HUES48 (cell line): ENCODE measurements at regions not wholly inside any gene's neighbourhood (a gene's known extent, or its start where the extent isn't known, plus 50 kb on each side); places are given as distances from the start of the nearest gene placed in this dataset.

Experiments
- H3K27ac ChIP-seq: one replicate; pipeline ENCODE4 v1.7.0; 2013; ENCODE audit warnings: low read depth, low read length, inconsistent platforms
- H3K27me3 ChIP-seq: 2 replicates; pipeline ENCODE4 v1.6.1; 2013; ENCODE audit warnings: mild to moderate bottlenecking, low read length; ENCODE audit not compliant: control insufficient read depth, insufficient read depth
- H3K36me3 ChIP-seq: 2 replicates; pipeline ENCODE4 v1.6.1; 2013; ENCODE audit warnings: low read length; ENCODE audit not compliant: control insufficient read depth, insufficient read depth
- H3K4me1 ChIP-seq: 2 replicates; pipeline ENCODE4 v1.6.1; 2013; ENCODE audit warnings: mild to moderate bottlenecking, low read length; ENCODE audit not compliant: control insufficient read depth, insufficient read depth
- H3K4me3 ChIP-seq: 2 replicates; pipeline ENCODE4 v1.5.1; 2013; ENCODE audit warnings: mild to moderate bottlenecking, low read depth, low read length
- H3K9ac ChIP-seq: 2 replicates; pipeline ENCODE4 v1.6.1; 2013; ENCODE audit warnings: mild to moderate bottlenecking, low read depth, low read length, moderate library complexity
- H3K9me3 ChIP-seq: 2 replicates; pipeline ENCODE4 v1.6.1; 2013; ENCODE audit warnings: low read length; ENCODE audit not compliant: control insufficient read depth, insufficient read depth

DNA sequence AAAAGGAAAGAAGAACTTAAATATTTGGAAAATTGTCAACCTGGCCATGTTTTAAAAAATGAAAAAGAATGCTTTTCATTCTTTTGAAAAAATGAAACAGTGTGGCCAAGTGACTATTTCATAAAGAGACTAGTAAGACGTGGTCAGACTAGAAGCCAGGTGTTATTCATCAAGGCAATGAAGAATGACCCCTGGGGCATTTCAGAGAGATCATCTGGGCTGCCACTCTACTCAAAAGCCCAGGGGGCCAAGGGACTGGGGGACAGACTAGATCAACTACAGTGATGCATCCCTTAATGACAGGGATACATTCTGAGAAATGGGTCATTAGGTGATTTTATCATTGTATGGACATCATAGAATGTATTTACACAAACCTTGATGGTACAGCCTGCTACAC lies 199.4 kb downstream of the STK31 start:
- no peaks in the 10 kb centered on the region; the same call in 1 of the 2 replicates for H3K9me3 ChIP-seq
- no peak overlapping the region for H3K4me3 ChIP-seq
- H3K27ac ChIP-seq = no peak overlapping the region
- no peak overlapping the region for H3K9ac ChIP-seq
- H3K4me1 ChIP-seq = no peaks in the 10 kb centered on the region
- no peaks in the 10 kb centered on the region for H3K36me3 ChIP-seq
- no peaks in the 10 kb centered on the region for H3K27me3 ChIP-seq

DNA sequence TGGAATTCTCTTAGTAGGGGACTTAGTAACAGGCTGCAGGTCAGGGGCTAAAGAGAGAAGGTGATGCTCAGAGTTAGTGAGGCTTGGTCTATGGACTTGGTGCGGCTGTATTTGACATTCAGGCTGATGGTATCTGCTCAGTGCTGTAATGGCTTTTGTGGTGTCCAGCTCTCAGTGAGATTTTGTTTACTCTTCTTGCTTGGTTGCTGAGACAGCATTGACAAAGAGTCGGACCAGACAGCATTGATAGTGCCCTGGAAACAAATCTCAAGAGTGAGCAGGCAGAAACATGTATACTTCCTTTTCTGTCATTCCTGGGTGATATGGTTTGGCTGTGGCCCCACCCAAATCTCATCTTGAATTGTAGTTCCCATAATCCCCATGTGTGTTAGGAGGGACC lies 202.0 kb downstream of the STK31 start:
- Histone ChIP-seq H3K4me3 (no peak overlapping the region), H3K9me3 (no peaks in the 10 kb centered on the region; the same call in 1 of the 2 replicates), H3K36me3 (no peaks in the 10 kb centered on the region), H3K4me1 (no peaks in the 10 kb centered on the region), H3K27ac (no peak overlapping the region), H3K9ac (no peak overlapping the region), H3K27me3 (no peaks in the 10 kb centered on the region)

DNA sequence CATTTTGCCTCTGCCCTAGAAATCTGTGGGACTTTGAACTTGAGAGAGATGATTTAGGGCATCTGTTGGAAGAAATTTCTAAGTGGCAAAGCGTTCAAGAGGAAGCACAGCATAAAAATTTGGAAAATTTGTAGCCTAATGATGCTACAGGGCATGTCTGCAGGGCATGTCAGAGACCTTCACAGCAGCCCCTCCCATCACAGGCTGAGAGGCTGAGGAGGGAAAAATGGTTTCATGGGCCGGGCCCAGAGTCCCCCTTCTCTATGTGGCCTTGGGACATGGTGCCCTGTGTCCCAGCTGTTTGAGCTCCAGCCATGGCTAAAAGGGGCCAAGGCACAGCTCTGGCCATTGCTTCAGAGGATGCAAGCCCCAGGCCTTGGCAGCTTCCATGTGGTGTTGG lies 203.0 kb downstream of the STK31 start:
- Histone ChIP-seq H3K27me3 (no peaks in the 10 kb centered on the region), H3K4me1 (no peaks in the 10 kb centered on the region), H3K36me3 (no peaks in the 10 kb centered on the region), H3K9me3 (no peaks in the 10 kb centered on the region; the same call in 1 of the 2 replicates), H3K4me3 (no peak overlapping the region), H3K9ac (no peak overlapping the region), H3K27ac (no peak overlapping the region)

DNA sequence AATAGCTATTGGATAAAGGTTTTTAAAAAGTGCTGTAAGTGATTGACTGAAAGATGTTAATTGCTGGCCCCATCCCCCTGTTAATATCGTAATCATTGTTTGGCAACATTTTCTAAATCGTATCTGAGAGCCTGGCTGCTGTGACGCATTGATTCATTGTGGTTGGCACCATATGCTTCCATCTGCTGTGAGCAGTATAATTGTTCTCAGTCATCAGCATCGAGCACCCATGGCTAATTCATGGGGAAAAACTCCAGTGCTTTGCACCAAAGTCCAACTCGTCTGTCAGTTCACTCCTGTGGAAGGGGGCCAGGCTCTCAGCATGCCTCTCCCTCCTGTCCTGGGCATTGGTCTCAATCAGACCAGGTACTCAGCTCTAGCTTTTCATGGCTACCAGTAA lies 205.2 kb downstream of the STK31 start:
- H3K27ac ChIP-seq = no peak overlapping the region
- no peaks in the 10 kb centered on the region for H3K4me1 ChIP-seq
- no peaks in the 10 kb centered on the region; the same call in 1 of the 2 replicates for H3K9me3 ChIP-seq
- no peaks in the 10 kb centered on the region for H3K36me3 ChIP-seq
- no peak overlapping the region for H3K4me3 ChIP-seq
- H3K27me3 ChIP-seq = no peaks in the 10 kb centered on the region
- H3K9ac ChIP-seq = no peak overlapping the region

DNA sequence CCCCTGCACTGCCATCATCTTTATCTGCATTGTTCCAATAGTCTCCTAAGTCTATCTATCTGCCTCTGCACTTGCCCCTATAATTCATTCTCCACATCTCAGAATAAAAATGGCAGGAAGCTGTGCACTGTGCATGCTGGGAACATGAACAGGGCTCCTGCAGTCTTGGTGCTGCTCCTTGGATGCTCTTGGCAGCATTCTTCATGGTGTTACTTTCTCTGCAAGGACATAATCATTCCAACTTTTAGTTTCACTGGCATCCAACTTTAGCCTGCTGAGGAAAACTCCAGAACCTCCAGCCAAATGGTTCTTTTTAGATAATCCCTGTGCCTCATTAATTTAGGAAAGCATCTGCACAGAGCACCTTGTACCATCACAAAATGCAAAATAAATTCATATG lies 208.3 kb downstream of the STK31 start:
- no peak overlapping the region for H3K27ac ChIP-seq
- H3K4me3 ChIP-seq = no peak overlapping the region
- no peaks in the 10 kb centered on the region for H3K4me1 ChIP-seq
- no peaks in the 10 kb centered on the region for H3K27me3 ChIP-seq
- no peaks in the 10 kb centered on the region for H3K36me3 ChIP-seq
- no peak overlapping the region for H3K9ac ChIP-seq
- no peaks in the 10 kb centered on the region; the same call in 1 of the 2 replicates for H3K9me3 ChIP-seq

DNA sequence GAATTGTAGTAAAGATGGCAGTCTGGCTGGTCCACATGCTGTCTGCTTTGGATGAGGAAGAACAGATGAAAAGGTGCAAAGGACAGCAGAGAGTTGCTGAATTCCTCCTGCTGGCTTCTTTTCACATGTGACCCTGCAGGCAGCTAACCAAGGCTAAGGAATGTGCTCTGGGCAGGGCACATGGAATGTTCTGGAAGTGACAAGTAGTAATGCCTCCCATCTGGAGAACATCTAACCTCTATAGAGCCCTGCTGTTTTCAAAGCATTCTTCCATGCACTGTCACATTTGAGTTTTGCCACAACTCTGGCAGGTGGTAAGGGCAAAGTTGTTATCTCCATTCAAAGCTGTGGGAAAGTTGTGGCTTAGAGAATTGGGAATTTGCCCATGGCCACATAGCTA lies 208.8 kb downstream of the STK31 start:
- Histone ChIP-seq H3K36me3 (no peaks in the 10 kb centered on the region), H3K27me3 (no peaks in the 10 kb centered on the region), H3K4me1 (no peaks in the 10 kb centered on the region), H3K4me3 (no peak overlapping the region), H3K9me3 (no peaks in the 10 kb centered on the region), H3K27ac (peak overlapping the region; percentile 42), H3K9ac (no peak overlapping the region)

DNA sequence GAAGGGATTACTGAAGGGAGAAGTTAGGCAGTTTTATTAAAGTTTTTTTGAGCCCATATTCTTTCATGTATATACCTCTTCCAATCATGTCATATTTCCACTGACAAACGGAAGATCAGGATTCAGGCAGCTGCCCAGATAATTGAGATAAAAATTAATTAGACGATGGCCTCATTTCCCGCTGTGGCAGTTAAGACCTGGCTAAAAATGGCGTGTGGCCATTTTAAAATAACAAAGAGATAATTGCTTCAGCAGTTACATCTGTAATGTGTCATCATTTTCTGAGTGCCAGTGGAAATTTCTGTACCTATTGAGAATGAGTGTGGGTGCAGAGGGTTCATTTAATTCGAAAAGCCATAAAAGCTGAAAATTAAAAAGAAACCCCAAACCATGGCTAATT lies 215.1 kb downstream of the STK31 start:
- no peaks in the 10 kb centered on the region for H3K27me3 ChIP-seq
- H3K9me3 ChIP-seq = no peaks in the 10 kb centered on the region
- H3K9ac ChIP-seq = no peak overlapping the region
- H3K27ac ChIP-seq = no peak overlapping the region
- no peaks in the 10 kb centered on the region for H3K4me1 ChIP-seq
- H3K36me3 ChIP-seq = no peaks in the 10 kb centered on the region
- H3K4me3 ChIP-seq = no peak overlapping the region

DNA sequence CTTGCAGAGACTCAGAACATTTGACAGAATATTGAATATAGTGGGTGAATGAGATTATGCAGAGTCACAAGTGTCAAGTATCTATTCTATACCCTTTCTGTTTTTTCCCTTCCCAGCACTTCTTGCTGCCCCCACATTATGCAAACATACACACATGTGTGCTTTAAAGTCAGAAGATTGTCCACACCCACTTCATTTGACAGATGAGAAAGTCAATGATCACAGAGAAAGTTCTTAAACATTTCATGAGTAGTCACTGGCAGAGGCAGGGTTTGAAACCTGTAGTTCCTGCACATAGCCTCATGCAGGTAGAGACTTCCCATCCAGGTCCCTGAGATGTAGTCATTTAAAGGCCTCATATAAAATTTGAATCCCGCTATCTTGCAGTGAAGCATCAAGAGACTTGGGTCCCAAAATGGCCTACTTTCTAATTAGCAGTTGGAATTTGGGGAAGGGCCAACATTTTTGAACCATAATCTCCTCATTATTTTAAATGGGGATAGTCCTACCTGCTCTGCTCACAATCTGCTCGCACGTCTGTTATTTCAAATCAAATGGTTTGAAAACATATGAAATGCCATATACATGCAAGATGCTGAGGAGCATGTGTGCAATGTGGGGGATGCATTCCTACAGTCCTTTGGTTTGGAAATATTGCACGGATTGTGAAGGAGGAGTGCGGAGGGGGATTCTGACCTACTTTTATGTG lies 217.8 kb downstream of the STK31 start:
- no peaks in the 10 kb centered on the region for H3K4me1 ChIP-seq
- no peaks in the 10 kb centered on the region for H3K9me3 ChIP-seq
- H3K4me3 ChIP-seq = no peak overlapping the region
- no peak overlapping the region for H3K9ac ChIP-seq
- no peaks in the 10 kb centered on the region for H3K36me3 ChIP-seq
- no peak overlapping the region for H3K27ac ChIP-seq
- H3K27me3 ChIP-seq = no peaks in the 10 kb centered on the region

DNA sequence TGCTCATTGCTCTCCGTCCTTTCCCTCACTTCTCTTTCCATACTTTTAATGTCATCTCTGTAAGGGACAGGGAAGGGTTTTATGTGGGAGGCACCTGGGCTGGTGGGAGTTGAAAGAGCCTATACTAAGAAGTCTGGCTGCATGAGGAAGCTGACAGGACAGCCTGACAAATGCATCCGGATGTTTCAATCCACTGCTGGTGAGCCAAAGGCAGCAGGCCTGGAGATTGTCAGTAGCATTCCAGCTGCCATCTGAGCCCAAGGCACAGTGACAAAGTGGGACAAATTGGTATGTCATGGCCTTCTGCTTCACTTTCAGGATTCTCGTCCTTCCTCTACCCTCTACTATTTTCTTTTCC lies 218.4 kb downstream of the STK31 start:
- Histone ChIP-seq H3K27me3 (no peaks in the 10 kb centered on the region), H3K9ac (no peak overlapping the region), H3K36me3 (no peaks in the 10 kb centered on the region), H3K4me3 (no peak overlapping the region), H3K27ac (no peak overlapping the region), H3K4me1 (no peaks in the 10 kb centered on the region), H3K9me3 (no peaks in the 10 kb centered on the region)

DNA sequence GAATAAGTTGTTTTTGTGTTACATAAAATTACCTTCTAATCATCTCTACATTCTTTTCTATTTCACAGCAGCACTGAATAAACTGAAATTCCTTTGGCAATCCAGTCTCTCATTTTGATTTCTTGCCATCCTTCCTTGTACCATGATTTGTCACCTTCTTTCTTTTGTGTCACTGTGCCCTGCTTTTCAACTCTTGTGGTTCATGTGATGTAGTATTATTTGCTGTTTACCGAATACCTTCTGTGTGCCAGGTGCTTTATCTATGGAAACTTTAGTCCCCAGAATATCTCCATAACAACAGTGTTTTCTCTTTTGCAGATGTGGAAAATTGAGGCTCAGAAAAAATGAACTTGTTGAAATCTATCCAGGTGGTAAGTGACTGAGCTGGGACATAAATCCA lies 220.3 kb downstream of the STK31 start:
- H3K9me3 ChIP-seq = no peaks in the 10 kb centered on the region
- no peaks in the 10 kb centered on the region for H3K27me3 ChIP-seq
- no peaks in the 10 kb centered on the region for H3K36me3 ChIP-seq
- no peak overlapping the region for H3K4me3 ChIP-seq
- no peaks in the 10 kb centered on the region for H3K4me1 ChIP-seq
- no peak overlapping the region for H3K27ac ChIP-seq
- H3K9ac ChIP-seq = no peak overlapping the region

DNA sequence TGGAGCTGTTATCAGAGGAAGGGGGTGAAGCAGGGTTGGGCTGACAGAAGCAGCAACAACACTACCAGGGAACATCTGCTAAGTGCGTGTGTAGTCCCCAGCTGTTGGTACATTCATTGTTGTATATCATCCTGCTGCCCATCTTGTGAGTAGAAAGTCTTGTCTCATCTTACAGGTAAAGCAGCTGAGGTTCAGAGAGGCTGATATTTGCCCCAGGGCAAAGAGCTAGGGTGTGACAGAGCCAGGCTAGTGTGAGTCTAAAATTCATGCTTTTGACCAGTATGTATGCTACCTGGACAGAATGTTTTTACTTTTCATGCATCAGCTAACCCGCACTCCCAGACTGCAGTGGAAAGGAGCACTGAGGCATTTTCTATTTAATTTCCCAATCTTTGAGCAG lies 221.6 kb downstream of the STK31 start:
- Histone ChIP-seq H3K9me3 (no peaks in the 10 kb centered on the region), H3K4me3 (no peak overlapping the region), H3K27me3 (no peaks in the 10 kb centered on the region), H3K9ac (no peak overlapping the region), H3K36me3 (no peaks in the 10 kb centered on the region), H3K27ac (no peak overlapping the region), H3K4me1 (no peaks in the 10 kb centered on the region)
